Hepatocyte (in vitro differentiated cells): ENCODE measurements at regions not wholly inside any gene's neighbourhood (a gene's known extent, or its start where the extent isn't known, plus 50 kb on each side); places are given as distances from the start of the nearest gene placed in this dataset.

ENCODE experiments used
- EZH2phosphoT487 ChIP-seq: fragments of 200-600 bp; sonication (generic); IDR thresholded peaks from one replicate; pipeline ENCODE4 v1.6.1; 2018; ENCODE audit warnings: antibody characterized with exemption, mild to moderate bottlenecking, low read depth, moderate library complexity; ENCODE audit not compliant: unreplicated experiment, severe bottlenecking
- TF ChIP-seq, protein P1 (sequence below): fragments of 200-600 bp; sonication (generic); IDR thresholded peaks from 2 replicates; pipeline ENCODE4 v1.5.1; 2016; ENCODE audit warnings: antibody characterized with exemption, mild to moderate bottlenecking; ENCODE audit not compliant: poor library complexity

DNA sequence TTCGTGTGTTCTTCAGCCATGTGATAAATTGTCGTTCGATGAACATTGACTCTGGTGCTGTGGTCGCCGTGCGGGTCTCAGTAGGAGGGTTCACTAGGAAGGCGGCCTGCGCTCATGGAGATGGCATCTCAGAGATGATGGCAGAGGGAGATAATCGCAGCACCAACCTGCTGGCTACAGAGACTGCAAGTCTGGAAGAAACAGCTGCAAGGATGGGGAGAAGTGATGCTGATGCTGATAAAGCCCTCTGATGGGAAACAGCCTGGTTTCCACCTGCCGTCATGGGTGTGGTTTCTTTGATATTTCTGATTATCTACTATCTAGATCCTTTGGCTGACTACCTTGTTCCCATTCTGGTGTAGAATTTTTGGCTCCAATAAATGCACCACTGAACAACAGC is 130.5 kb upstream of the ANKRD30A start:
- TF ChIP-seq, protein P1, sequence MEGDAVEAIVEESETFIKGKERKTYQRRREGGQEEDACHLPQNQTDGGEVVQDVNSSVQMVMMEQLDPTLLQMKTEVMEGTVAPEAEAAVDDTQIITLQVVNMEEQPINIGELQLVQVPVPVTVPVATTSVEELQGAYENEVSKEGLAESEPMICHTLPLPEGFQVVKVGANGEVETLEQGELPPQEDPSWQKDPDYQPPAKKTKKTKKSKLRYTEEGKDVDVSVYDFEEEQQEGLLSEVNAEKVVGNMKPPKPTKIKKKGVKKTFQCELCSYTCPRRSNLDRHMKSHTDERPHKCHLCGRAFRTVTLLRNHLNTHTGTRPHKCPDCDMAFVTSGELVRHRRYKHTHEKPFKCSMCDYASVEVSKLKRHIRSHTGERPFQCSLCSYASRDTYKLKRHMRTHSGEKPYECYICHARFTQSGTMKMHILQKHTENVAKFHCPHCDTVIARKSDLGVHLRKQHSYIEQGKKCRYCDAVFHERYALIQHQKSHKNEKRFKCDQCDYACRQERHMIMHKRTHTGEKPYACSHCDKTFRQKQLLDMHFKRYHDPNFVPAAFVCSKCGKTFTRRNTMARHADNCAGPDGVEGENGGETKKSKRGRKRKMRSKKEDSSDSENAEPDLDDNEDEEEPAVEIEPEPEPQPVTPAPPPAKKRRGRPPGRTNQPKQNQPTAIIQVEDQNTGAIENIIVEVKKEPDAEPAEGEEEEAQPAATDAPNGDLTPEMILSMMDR = no peak
- TF ChIP-seq EZH2phosphoT487 = no peak
